ENCODE measurements at regions not wholly inside any gene's neighbourhood (a gene's known extent, or its start where the extent isn't known, plus 50 kb on each side); places are given as distances from the start of the nearest gene placed in this dataset.
"Not testable (repeated sequence)": the region's sequence is repeated elsewhere in the genome, so short reads cannot be mapped to it uniquely, and the experiment has no call there.

- TF ChIP-seq, protein P1, sequence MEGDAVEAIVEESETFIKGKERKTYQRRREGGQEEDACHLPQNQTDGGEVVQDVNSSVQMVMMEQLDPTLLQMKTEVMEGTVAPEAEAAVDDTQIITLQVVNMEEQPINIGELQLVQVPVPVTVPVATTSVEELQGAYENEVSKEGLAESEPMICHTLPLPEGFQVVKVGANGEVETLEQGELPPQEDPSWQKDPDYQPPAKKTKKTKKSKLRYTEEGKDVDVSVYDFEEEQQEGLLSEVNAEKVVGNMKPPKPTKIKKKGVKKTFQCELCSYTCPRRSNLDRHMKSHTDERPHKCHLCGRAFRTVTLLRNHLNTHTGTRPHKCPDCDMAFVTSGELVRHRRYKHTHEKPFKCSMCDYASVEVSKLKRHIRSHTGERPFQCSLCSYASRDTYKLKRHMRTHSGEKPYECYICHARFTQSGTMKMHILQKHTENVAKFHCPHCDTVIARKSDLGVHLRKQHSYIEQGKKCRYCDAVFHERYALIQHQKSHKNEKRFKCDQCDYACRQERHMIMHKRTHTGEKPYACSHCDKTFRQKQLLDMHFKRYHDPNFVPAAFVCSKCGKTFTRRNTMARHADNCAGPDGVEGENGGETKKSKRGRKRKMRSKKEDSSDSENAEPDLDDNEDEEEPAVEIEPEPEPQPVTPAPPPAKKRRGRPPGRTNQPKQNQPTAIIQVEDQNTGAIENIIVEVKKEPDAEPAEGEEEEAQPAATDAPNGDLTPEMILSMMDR (conservative IDR thresholded peaks at IDR 0.05; ENCODE audit: low read depth, low read length), result not testable (repeated sequence)
- TF ChIP-seq EZH2 (IDR thresholded peaks at IDR 0.05; ENCODE audit: low read length, unreplicated experiment); EZH2phosphoT487 (IDR thresholded peaks at IDR 0.05; ENCODE audit: borderline replicate concordance, low read length): not testable (repeated sequence)
These were observed 1136.9 kb downstream of the RPIA start for GRCh38 chr2:89828416-89828815.

Data from PC-3 (cell line).